HS-27A (cell line): ENCODE measurements at regions not wholly inside any gene's neighbourhood (a gene's known extent, or its start where the extent isn't known, plus 50 kb on each side); places are given as distances from the start of the nearest gene placed in this dataset.

ENCODE experiments used
- DNase-seq: peaks from one replicate; pipeline ENCODE4 v3.0.0-alpha.2; 2012; ENCODE audit warnings: low read depth, missing footprints

DNA sequence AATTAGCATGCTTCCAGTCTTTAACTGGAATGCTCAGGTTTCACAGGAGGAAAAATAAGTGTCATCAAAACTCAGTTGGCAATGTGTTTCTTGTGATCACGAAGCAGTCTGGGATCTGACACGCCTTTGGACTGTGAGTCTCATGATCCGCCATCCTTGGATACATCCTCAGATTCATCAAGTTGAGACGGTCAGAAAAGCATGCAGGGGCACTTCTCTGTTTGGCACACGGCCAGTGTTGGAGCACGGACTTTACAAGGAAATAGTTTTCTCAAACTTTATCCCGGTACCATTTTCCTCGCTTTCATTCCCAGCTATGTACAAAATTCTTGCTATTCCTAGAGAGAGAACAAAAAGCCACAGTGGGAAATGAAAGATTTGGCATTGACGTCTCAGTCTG, 88.4 kb upstream of the PARP11 start:
- no peak for DNase-seq

- DNase-seq: no peak
Observed at GRCh38 chr12:3959799-3960560, 86.8 kb upstream of the PARP11 start.

- no peak for DNase-seq
Observed at GRCh38 chr12:3958534-3958933, 85.3 kb upstream of the PARP11 start.

DNA sequence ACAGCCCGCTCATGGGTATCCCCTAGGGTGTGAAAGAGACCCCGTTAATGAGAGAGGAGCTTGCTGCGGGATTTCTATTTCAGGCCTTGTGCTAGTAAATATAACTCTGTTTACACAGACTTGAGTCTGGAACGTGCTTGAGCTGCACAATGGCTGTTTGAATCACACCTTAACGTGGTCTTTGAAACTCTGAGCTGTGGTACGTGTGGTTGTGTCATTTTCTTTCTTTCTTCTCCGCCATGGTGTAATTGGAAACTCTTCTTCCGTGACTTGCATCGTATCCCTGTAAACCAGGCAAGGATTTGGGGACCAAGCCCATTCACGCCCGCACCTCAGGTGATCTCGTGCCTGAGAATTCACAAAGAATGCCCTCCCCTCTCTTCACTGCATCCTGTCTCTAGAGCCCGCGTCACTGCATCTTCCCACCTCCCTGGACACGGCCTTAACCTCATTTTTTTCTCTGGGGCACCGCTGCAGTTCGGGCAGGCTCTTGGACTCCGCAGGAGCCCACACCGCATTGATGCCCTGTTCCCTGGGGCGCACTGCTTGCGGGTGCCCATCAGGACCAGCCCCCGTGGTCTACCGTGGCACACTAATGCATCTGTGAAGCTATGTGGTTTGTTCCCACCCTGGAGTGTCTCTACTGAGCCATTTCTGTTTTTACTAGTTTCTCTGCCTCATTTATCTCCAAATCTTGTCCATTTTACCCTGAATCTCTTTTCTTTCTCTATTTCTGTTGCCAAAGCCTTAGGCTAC, 78.4 kb upstream of the PARP11 start:
- DNase-seq: no peak

GRCh38 chr12:3950714-3951320, 77.6 kb upstream of the PARP11 start:
- DNase-seq: no peak

- DNase-seq: no peak
Observed at GRCh38 chr12:3947781-3948180, 74.6 kb upstream of the PARP11 start.

- DNase-seq: no peak
Observed at GRCh38 chr12:3945671-3946070, 72.5 kb upstream of the PARP11 start.

- no peak for DNase-seq
Observed at GRCh38 chr12:3944620-3945019, 71.4 kb upstream of the PARP11 start.

DNA sequence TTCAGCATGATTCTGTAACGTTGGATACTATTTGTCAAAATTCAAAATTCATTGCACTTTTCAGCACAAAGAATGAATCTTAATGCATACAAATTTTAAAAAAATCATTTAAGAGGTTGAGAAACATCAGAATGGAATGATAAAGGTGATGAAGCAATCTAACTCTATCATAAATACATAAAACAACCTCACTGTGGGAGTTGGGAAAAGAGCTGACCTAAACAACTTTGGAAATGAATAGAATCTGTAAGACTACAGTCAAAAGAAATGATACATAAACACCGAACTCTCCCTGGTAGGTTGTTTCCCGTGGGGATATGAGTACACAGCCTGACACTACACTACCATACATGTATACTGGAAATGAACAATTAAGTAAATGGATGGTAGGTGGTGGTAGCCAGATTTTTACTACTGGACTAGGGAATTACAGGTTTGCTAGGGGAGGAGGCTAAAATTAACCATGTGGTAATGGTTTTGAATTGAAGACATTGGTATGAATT, 64.9 kb upstream of the PARP11 start:
- no peak for DNase-seq

DNA sequence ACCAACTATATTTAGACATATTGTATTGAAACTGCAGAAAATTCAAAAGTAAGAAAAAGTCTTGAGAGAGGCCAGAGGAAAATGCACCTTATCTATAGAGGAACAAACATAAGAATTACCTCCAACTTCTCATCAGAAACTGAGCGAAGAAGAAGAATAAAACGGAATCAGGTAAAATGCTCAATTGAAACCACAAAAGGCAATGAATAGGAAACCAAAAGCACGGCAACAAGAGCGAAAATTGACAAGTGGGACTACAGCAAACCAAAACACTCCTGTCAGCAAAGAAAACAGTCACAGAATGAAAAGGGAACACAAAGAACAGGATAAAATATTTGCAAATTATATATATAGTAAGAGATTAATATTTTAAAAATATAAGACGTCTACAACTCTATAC, 61.9 kb upstream of the PARP11 start:
- DNase-seq: no peak

DNA sequence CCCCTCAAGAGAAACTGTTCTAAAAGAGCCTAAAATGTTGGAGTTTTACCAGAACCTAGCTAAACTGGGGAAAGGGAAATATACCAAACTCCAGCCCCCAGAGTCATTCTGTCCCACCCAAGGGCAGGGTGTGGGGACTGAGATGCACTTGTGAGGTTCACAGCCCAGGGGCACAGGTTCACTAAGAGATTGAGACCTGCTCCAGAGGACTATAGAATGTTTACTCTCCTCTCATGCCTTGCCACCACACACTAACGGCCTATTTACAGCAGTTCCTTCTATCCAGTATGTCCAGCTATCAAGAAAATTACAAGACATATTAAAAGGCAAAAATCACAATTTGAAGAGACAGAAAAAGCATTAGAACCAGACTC, 60.6 kb upstream of the PARP11 start:
- no peak for DNase-seq

DNA sequence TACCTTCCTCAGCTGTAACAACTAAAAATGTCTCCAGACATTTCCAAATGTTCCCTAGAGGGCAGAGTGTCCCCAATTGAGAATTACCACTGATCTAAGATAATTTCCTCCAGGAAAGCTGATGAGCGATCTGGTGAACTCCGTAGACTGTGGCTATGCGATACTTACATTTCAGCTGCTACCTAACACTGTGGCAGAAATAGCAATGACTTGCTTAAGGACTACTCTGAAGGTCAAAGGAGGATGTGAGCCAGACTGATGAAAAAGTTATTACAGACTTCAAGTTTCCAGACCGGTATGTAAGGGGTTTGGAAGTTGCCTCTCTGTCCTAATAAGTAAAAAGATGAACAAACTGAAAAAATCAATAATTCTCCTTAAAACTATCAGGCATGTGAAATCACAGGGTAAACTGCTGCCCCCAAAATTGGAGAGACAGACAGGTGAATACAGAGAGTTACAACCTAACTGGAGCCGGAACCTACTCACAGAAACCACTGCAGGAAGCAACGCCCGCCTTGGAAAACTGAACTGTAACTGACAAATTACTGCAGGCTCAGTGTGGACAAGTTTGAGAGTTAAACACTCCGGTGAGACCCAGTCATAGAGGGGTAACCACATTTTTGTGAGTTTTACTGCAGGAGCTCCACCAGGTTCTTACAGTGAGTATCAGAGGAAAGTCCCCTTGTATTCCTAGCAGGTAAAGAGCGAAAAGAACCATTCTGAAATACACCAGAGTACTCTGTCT, 60.0 kb upstream of the PARP11 start:
- no peak for DNase-seq

DNA sequence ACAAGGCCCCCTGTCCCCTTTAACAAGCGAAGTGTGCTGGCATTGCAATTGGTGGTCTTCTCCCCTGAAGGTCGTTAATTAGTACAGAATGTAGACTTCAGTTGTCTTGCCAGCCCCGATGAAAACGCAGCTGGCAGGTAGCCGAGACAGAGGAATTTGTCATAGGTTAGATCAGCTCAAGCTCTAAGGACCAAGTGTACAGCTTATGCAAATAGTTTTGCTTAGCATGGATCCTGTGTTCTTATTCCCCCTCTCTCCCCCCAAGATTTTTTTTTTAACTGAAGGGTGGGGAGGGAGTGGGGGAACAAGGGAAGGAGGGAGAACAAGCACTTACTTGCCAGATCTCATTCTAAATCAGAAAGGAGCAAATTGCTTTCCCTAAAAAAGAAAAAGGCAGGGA, 58.6 kb upstream of the PARP11 start:
- DNase-seq: no peak

DNA sequence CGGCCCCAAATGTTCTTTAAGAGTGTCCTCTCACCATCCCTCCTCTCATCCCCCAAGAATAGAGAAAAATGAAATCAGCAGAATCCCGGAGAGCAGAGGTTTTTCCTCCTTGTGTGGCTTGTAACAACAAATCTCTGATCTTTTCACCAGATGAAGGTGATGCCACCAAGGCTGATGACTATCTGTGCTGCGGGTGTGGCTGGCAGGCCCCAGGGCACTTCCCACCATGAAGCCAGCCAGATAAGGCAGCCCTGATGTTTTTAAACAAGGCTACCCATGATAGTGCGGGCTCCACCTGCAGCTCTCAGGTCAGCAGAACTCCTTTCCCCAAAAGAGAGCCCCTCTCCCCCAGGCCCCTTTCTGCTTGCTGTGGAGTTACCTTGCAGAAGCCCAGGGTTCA, 58.0 kb upstream of the PARP11 start:
- no peak for DNase-seq

GRCh38 chr12:3929875-3930615, 56.8 kb upstream of the PARP11 start:
- DNase-seq: no peak

GRCh38 chr12:3928538-3929184, 55.5 kb upstream of the PARP11 start:
- DNase-seq: no peak

GRCh38 chr12:3925621-3926020, 52.4 kb upstream of the PARP11 start:
- no peak for DNase-seq

DNA sequence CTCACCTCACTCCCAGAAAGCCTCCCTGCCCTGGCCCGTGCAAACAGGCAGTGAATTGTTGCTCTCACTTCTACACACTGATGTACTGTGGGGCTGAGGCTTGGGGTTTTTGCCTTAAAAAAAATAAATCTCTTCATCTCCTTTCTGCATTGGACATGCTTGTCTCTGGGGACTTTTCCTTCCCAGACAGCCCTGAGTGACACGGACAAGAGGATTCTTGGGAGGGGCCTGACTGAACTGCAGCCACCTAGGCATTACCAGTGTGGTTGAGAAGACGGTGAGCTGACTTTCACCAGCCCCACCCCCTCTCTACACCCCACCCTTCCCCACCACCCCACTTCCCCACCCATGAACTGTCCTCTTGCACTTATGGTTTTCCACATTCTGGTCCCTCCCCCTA, 51.6 kb upstream of the PARP11 start:
- no peak for DNase-seq

DNA sequence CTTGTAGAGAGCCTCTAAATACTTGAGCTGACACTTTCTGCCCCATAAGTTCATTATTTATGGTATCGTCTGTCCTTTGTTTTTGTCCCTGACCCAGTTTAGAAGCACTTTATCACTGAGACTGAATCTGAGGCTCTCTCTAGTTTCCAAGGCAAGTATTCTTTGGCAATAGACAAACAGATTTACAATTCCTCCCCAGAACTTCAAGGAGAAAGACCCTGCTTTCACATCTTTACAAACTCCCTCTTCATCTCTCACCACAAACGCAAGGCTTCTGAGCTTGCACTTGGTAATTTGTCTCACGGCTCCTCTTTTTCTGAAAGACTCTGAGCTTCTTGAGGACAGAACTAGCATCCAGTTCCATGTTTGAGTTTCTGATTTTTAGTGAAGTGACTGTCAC, 49.8 kb upstream of the PARP11 start:
- DNase-seq: no peak
